ENCODE measurements at regions not wholly inside any gene's neighbourhood (a gene's known extent, or its start where the extent isn't known, plus 50 kb on each side); places are given as distances from the start of the nearest gene placed in this dataset.

- no peaks in the 10 kb centered on the region for H3K4me1 ChIP-seq (ENCODE audit: control insufficient read depth, insufficient read depth, low read length)
- WGBS, result 24% methylated on average over 2 of the region's 2 CpGs
- ATAC-seq (no peak), DNase-seq (no peak)
- intact Hi-C loops (cut with DNase I), result no loop called here
- no peak overlapping the region for H3K27ac ChIP-seq (ENCODE audit: low read length)
- no peak overlapping the region for H3K4me3 ChIP-seq (ENCODE audit: low read length)
- no peaks in the 10 kb centered on the region for H3K9me3 ChIP-seq (ENCODE audit: control insufficient read depth, low read length)
- no peaks in the 10 kb centered on the region for H3K27me3 ChIP-seq (ENCODE audit: control insufficient read depth, insufficient read depth)
Measured at GRCh38 chr11:79809487-79809886, 368.7 kb upstream of the TENM4 start.

DNA sequence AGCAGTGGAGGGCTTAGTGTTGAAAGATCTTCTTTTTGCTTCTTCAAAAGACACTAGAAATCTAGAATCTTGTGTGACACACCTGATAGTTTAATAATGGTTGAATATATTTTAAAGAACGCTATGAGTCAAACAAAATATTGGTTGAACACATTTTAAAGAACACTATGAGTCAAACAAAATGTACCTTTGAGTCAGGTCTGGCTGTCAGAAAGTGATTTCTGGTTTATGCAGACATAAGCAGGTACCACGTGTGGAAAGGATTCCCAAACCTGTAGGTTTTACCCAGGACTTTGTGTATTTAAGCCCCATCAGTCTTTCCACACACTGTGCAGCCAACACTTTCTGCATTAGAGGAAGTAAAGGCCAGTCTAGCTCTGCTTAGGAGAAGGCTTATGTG lies 366.7 kb upstream of the TENM4 start:
- no peaks in the 10 kb centered on the region for H3K9me3 ChIP-seq (ENCODE audit: control insufficient read depth, low read length)
- DNase-seq, result no peak
- H3K27me3 ChIP-seq (ENCODE audit: control insufficient read depth, insufficient read depth), result no peaks in the 10 kb centered on the region
- no peak overlapping the region for H3K27ac ChIP-seq (ENCODE audit: low read length)
- 78% methylated on average over 2 of the region's 2 CpGs for WGBS
- H3K4me1 ChIP-seq (ENCODE audit: control insufficient read depth, insufficient read depth, low read length), result no peaks in the 10 kb centered on the region
- intact Hi-C loops (cut with DNase I), result no loop called here
- H3K4me3 ChIP-seq (ENCODE audit: low read length), result no peak overlapping the region
- no peak for ATAC-seq

GRCh38 chr11:79796704-79797103 lies 355.9 kb upstream of the TENM4 start:
- Histone ChIP-seq H3K27me3 (ENCODE audit: control insufficient read depth, insufficient read depth) (no peaks in the 10 kb centered on the region), H3K4me3 (ENCODE audit: low read length) (no peak overlapping the region), H3K27ac (ENCODE audit: low read length) (no peak overlapping the region), H3K4me1 (ENCODE audit: control insufficient read depth, insufficient read depth, low read length) (no peaks in the 10 kb centered on the region), H3K9me3 (ENCODE audit: control insufficient read depth, low read length) (no peaks in the 10 kb centered on the region)
- intact Hi-C loops (cut with DNase I), result no loop called here
- ATAC-seq, result no peak
- DNase-seq, result no peak
- 50% methylated on average over 1 of the region's 1 CpG for WGBS

- no peak overlapping the region for H3K4me3 ChIP-seq (ENCODE audit: low read length)
- no peak for ATAC-seq
- no peaks in the 10 kb centered on the region for H3K9me3 ChIP-seq (ENCODE audit: control insufficient read depth, low read length)
- no peaks in the 10 kb centered on the region for H3K27me3 ChIP-seq (ENCODE audit: control insufficient read depth, insufficient read depth)
- no peak for DNase-seq
- WGBS, result 68% methylated on average over 4 of the region's 4 CpGs
- intact Hi-C loops (cut with DNase I), result no loop called here
- H3K4me1 ChIP-seq (ENCODE audit: control insufficient read depth, insufficient read depth, low read length), result no peaks in the 10 kb centered on the region
- H3K27ac ChIP-seq (ENCODE audit: low read length), result no peak overlapping the region
Measured at GRCh38 chr11:79794484-79795393, 353.9 kb upstream of the TENM4 start.

- Histone ChIP-seq H3K4me1 (ENCODE audit: control insufficient read depth, insufficient read depth, low read length) (no peaks in the 10 kb centered on the region), H3K27ac (ENCODE audit: low read length) (no peak overlapping the region), H3K4me3 (ENCODE audit: low read length) (no peak overlapping the region), H3K27me3 (ENCODE audit: control insufficient read depth, insufficient read depth) (no peaks in the 10 kb centered on the region), H3K9me3 (ENCODE audit: control insufficient read depth, low read length) (no peaks in the 10 kb centered on the region)
- WGBS, result 39% methylated on average over 3 of the region's 3 CpGs
- ATAC-seq (no peak), DNase-seq (no peak)
- intact Hi-C loops (cut with DNase I), result no loop called here
Measured at GRCh38 chr11:79794057-79794456, 353.2 kb upstream of the TENM4 start.

DNA sequence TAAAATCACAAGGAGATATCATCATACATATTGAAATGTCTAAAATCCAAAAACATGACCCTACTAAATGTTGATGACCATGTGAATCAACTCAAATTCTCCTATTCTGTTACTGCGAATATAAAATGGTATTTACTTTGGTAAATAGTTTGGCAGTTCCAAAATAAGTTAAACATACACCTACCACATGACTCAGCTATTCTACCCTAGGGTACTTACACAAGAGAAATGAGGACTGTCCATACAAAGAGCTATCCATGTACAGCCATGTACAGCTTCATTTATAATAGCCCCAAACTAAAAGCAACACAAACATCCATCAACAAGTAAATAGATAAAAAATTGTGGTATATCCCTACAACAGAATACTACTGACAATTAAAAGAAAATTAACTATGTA lies 346.1 kb upstream of the TENM4 start:
- ATAC-seq, result no peak
- no peaks in the 10 kb centered on the region for H3K4me1 ChIP-seq (ENCODE audit: control insufficient read depth, insufficient read depth, low read length)
- no peak for DNase-seq
- no peaks in the 10 kb centered on the region for H3K27me3 ChIP-seq (ENCODE audit: control insufficient read depth, insufficient read depth)
- intact Hi-C loops (cut with DNase I), result no loop called here
- H3K9me3 ChIP-seq (ENCODE audit: control insufficient read depth, low read length), result no peaks in the 10 kb centered on the region
- no peak overlapping the region for H3K27ac ChIP-seq (ENCODE audit: low read length)
- 90% methylated on average over 1 of the region's 1 CpG for WGBS
- no peak overlapping the region for H3K4me3 ChIP-seq (ENCODE audit: low read length)

- H3K27ac ChIP-seq (ENCODE audit: low read length), result no peak overlapping the region
- no peaks in the 10 kb centered on the region for H3K4me1 ChIP-seq (ENCODE audit: control insufficient read depth, insufficient read depth, low read length)
- no peak for DNase-seq
- no peak for ATAC-seq
- WGBS, result 51% methylated on average over 4 of the region's 4 CpGs
- H3K9me3 ChIP-seq (ENCODE audit: control insufficient read depth, low read length), result no peaks in the 10 kb centered on the region
- H3K4me3 ChIP-seq (ENCODE audit: low read length), result no peak overlapping the region
- no peaks in the 10 kb centered on the region for H3K27me3 ChIP-seq (ENCODE audit: control insufficient read depth, insufficient read depth)
- intact Hi-C loops (cut with DNase I), result no loop called here
Measured at GRCh38 chr11:79783833-79784232, 343.0 kb upstream of the TENM4 start.

- Histone ChIP-seq H3K4me1 (ENCODE audit: control insufficient read depth, insufficient read depth, low read length) (no peaks in the 10 kb centered on the region), H3K27me3 (ENCODE audit: control insufficient read depth, insufficient read depth) (no peaks in the 10 kb centered on the region), H3K27ac (ENCODE audit: low read length) (no peak overlapping the region), H3K9me3 (ENCODE audit: control insufficient read depth, low read length) (no peaks in the 10 kb centered on the region), H3K4me3 (ENCODE audit: low read length) (no peak overlapping the region)
- intact Hi-C loops (cut with DNase I), result no loop called here
- ATAC-seq (no peak), DNase-seq (no peak)
- 41% methylated on average over 1 of the region's 1 CpG for WGBS
Measured at GRCh38 chr11:79768343-79768742, 327.5 kb upstream of the TENM4 start.

- ATAC-seq (no peak), DNase-seq (no peak)
- intact Hi-C loops (cut with DNase I), result no loop called here
- Histone ChIP-seq H3K4me3 (ENCODE audit: low read length) (no peak overlapping the region), H3K4me1 (ENCODE audit: control insufficient read depth, insufficient read depth, low read length) (no peaks in the 10 kb centered on the region), H3K9me3 (ENCODE audit: control insufficient read depth, low read length) (no peaks in the 10 kb centered on the region), H3K27ac (ENCODE audit: low read length) (no peak overlapping the region), H3K27me3 (ENCODE audit: control insufficient read depth, insufficient read depth) (no peaks in the 10 kb centered on the region)
- WGBS, result 39% methylated on average over 3 of the region's 3 CpGs
Measured at GRCh38 chr11:79762279-79762921, 321.6 kb upstream of the TENM4 start.

DNA sequence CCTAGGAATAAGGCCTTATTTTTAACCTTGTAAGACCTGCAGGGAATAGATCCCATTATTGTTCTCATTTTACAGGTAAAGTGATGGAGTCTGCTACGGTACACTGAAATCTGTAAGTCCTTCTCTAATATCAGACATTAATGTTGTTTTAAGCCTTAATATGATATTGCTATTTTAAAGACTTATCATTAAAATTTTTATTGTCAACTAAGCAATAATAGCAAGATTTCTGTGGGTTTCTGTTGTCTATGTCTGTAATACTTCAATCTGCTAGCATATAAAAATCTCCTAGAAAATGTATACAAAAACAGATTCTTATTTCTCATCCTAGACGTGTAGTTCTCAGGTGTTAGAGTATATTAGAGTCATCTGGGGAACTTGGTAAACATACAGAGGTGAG lies 317.5 kb upstream of the TENM4 start:
- H3K27ac ChIP-seq (ENCODE audit: low read length), result no peak overlapping the region
- H3K9me3 ChIP-seq (ENCODE audit: control insufficient read depth, low read length), result no peaks in the 10 kb centered on the region
- no peaks in the 10 kb centered on the region for H3K4me1 ChIP-seq (ENCODE audit: control insufficient read depth, insufficient read depth, low read length)
- 79% methylated on average over 2 of the region's 2 CpGs for WGBS
- no peaks in the 10 kb centered on the region for H3K27me3 ChIP-seq (ENCODE audit: control insufficient read depth, insufficient read depth)
- DNase-seq (no peak), ATAC-seq (no peak)
- intact Hi-C loops (cut with DNase I), result no loop called here
- H3K4me3 ChIP-seq (ENCODE audit: low read length), result no peak overlapping the region

- Histone ChIP-seq H3K4me1 (ENCODE audit: control insufficient read depth, insufficient read depth, low read length) (no peaks in the 10 kb centered on the region), H3K27me3 (ENCODE audit: control insufficient read depth, insufficient read depth) (no peaks in the 10 kb centered on the region), H3K9me3 (ENCODE audit: control insufficient read depth, low read length) (no peaks in the 10 kb centered on the region), H3K27ac (ENCODE audit: low read length) (no peak overlapping the region), H3K4me3 (ENCODE audit: low read length) (no peak overlapping the region)
- 87% methylated on average over 1 of the region's 1 CpG for WGBS
- ATAC-seq, result no peak
- intact Hi-C loops (cut with DNase I), result no loop called here
- no peak for DNase-seq
Measured at GRCh38 chr11:79747406-79747805, 306.6 kb upstream of the TENM4 start.
